ENCODE measurements at regions not wholly inside any gene's neighbourhood (a gene's known extent, or its start where the extent isn't known, plus 50 kb on each side); places are given as distances from the start of the nearest gene placed in this dataset.

- no peak for DNase-seq
- no peak overlapping the region for H3K4me2 ChIP-seq (replicated peaks; ENCODE audit: low read depth, low read length, poor library complexity, severe bottlenecking)
- H3K27me3 ChIP-seq (replicated peaks in 1 of 4; ENCODE audit: control extremely low read depth in 1 of 4, control insufficient read depth in 3 of 4, insufficient read depth in 4 of 4, low read length in 3 of 4): no peaks in the 10 kb centered on the region
- H3K4me3 ChIP-seq (ENCODE audit: control extremely low read depth in 1 of 5, extremely low read depth in 1 of 5, insufficient read depth in 1 of 5, low read depth in 2 of 5, low read length in 4 of 5): no peak overlapping the region
- WGBS (ENCODE audit: insufficient coverage): 99% methylated on average over 4 of the region's 4 CpGs
- POLR2A ChIA-PET: no interaction called here
- H3K36me3 ChIP-seq (replicated peaks in 1 of 2; ENCODE audit: control extremely low read depth in 1 of 2, control insufficient read depth in 1 of 2, extremely low read depth in 1 of 2, insufficient read depth in 2 of 2, low read length in 1 of 2): no peaks in the 10 kb centered on the region
- no peaks in the 10 kb centered on the region for H3K9me3 ChIP-seq (ENCODE audit: control extremely low read depth in 1 of 3, control insufficient read depth in 2 of 3, insufficient read depth in 1 of 3, low read length in 2 of 3)
- no peak overlapping the region for H3K9ac ChIP-seq (ENCODE audit: low read length)
- Mint-ChIP-seq H3K27me3 (peaks cover 4% of the 10 kb centered on the region), H3K27ac (no peak overlapping the region), H3K4me1 (no peaks in the 10 kb centered on the region), H3K9me3 (ENCODE audit: insufficient read depth) (no peaks in the 10 kb centered on the region), H3K4me3 (no peak overlapping the region)
- CTCF ChIA-PET: no interaction called here
- H4K20me1 ChIP-seq (ENCODE audit: control insufficient read depth, insufficient read depth, low read length, poor library complexity, severe bottlenecking): no peaks in the 10 kb centered on the region
- no peak for TF ChIP-seq CTCF (IDR thresholded peaks at IDR 0.05)
- no peak for TF ChIP-seq EZH2 (IDR thresholded peaks at IDR 0.05; ENCODE audit: borderline replicate concordance, insufficient read depth, low read depth, low read length, poor library complexity, severe bottlenecking)
- intact Hi-C loops (cut with micrococcal nuclease): no loop called here
- no peak for ATAC-seq (ENCODE audit: low read depth)
- H2AFZ ChIP-seq (ENCODE audit: insufficient read depth, low read depth, low read length, poor library complexity, severe bottlenecking): no peak overlapping the region
- H3K4me1 ChIP-seq (ENCODE audit: control insufficient read depth in 2 of 2, insufficient read depth in 2 of 2, low read length in 2 of 2): no peaks in the 10 kb centered on the region
- H3K79me2 ChIP-seq (ENCODE audit: control insufficient read depth, insufficient read depth, low read length): no peaks in the 10 kb centered on the region
- H3K27ac ChIP-seq (ENCODE audit: low read length in 2 of 2): no peak overlapping the region
Observed at GRCh38 chr2:133661392-133661791, 93.1 kb upstream of the NCKAP5 start.

- Histone ChIP-seq H3K4me2 (replicated peaks; ENCODE audit: low read depth, low read length, poor library complexity, severe bottlenecking) (no peak overlapping the region), H2AFZ (ENCODE audit: insufficient read depth, low read depth, low read length, poor library complexity, severe bottlenecking) (no peak overlapping the region), H3K27ac (ENCODE audit: low read length in 2 of 2) (no peak overlapping the region), H3K27me3 (replicated peaks in 1 of 4; ENCODE audit: control extremely low read depth in 1 of 4, control insufficient read depth in 3 of 4, insufficient read depth in 4 of 4, low read length in 3 of 4) (no peaks in the 10 kb centered on the region), H3K9ac (ENCODE audit: low read length) (no peak overlapping the region), H3K4me1 (ENCODE audit: control insufficient read depth in 2 of 2, insufficient read depth in 2 of 2, low read length in 2 of 2) (no peaks in the 10 kb centered on the region), H3K36me3 (replicated peaks in 1 of 2; ENCODE audit: control extremely low read depth in 1 of 2, control insufficient read depth in 1 of 2, extremely low read depth in 1 of 2, insufficient read depth in 2 of 2, low read length in 1 of 2) (no peaks in the 10 kb centered on the region), H3K9me3 (ENCODE audit: control extremely low read depth in 1 of 3, control insufficient read depth in 2 of 3, insufficient read depth in 1 of 3, low read length in 2 of 3) (no peaks in the 10 kb centered on the region), H4K20me1 (ENCODE audit: control insufficient read depth, insufficient read depth, low read length, poor library complexity, severe bottlenecking) (no peaks in the 10 kb centered on the region), H3K79me2 (ENCODE audit: control insufficient read depth, insufficient read depth, low read length) (no peaks in the 10 kb centered on the region), H3K4me3 (ENCODE audit: control extremely low read depth in 1 of 5, extremely low read depth in 1 of 5, insufficient read depth in 1 of 5, low read depth in 2 of 5, low read length in 4 of 5) (no peak overlapping the region)
- Mint-ChIP-seq H3K27ac (no peak overlapping the region), H3K27me3 (peaks cover under 1% of the 10 kb centered on the region), H3K4me1 (no peaks in the 10 kb centered on the region), H3K9me3 (ENCODE audit: insufficient read depth) (peaks cover 4% of the 10 kb centered on the region), H3K4me3 (no peak overlapping the region)
- DNase-seq: no peak
- WGBS (ENCODE audit: insufficient coverage): no CpG with 5 or more reads among the region's 1 CpG
- POLR2A ChIA-PET: no interaction called here
- intact Hi-C loops (cut with micrococcal nuclease): no loop called here
- TF ChIP-seq CTCF (IDR thresholded peaks at IDR 0.05) (no peak), EZH2 (IDR thresholded peaks at IDR 0.05; ENCODE audit: borderline replicate concordance, insufficient read depth, low read depth, low read length, poor library complexity, severe bottlenecking) (no peak)
- ATAC-seq (ENCODE audit: low read depth): no peak
- CTCF ChIA-PET: no interaction called here
Observed at GRCh38 chr2:133666621-133667020, 98.4 kb upstream of the NCKAP5 start.
